ENCODE measurements at regions not wholly inside any gene's neighbourhood (a gene's known extent, or its start where the extent isn't known, plus 50 kb on each side); places are given as distances from the start of the nearest gene placed in this dataset.

DNA sequence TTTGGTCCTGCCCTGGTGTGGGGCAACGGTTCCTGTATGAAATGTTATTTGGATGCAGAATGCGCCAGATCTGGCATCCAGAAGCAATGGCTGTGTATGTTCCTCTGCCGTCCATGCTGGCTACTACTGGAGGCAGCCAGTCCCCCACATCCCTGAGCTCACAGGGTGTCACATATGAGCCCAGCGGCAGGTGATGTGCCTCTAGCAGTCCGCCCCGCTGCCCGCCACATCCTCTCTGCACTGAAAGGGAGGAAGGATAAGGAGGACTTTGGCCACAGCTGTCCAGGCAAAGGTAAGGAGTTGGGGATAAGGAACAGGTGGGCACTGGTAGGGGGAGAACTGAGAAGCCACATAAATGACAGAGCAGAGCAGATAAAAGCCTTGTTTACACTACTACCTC lies 305.3 kb upstream of the DAB1 start:
- TF ChIP-seq POLR2A (IDR thresholded peaks at IDR 0.05): no peak
- TF ChIP-seq, protein P1, sequence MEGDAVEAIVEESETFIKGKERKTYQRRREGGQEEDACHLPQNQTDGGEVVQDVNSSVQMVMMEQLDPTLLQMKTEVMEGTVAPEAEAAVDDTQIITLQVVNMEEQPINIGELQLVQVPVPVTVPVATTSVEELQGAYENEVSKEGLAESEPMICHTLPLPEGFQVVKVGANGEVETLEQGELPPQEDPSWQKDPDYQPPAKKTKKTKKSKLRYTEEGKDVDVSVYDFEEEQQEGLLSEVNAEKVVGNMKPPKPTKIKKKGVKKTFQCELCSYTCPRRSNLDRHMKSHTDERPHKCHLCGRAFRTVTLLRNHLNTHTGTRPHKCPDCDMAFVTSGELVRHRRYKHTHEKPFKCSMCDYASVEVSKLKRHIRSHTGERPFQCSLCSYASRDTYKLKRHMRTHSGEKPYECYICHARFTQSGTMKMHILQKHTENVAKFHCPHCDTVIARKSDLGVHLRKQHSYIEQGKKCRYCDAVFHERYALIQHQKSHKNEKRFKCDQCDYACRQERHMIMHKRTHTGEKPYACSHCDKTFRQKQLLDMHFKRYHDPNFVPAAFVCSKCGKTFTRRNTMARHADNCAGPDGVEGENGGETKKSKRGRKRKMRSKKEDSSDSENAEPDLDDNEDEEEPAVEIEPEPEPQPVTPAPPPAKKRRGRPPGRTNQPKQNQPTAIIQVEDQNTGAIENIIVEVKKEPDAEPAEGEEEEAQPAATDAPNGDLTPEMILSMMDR (IDR thresholded peaks at IDR 0.05): no peak
